Neural cell (in vitro differentiated cells): ENCODE measurements at regions not wholly inside any gene's neighbourhood (a gene's known extent, or its start where the extent isn't known, plus 50 kb on each side); places are given as distances from the start of the nearest gene placed in this dataset.

ENCODE experiments used
- H2AFZ ChIP-seq: fragments of 200-600, 300-800 bp; sonication (generic), shearing (Covaris generic); 2 replicates; pipeline ENCODE4 v1.6.0; 2014; ENCODE audit warnings: low read depth, mild to moderate bottlenecking, antibody characterized with exemption, low read length, moderate library complexity
- H3F3A ChIP-seq: fragments of 200-600 bp; shearing (Covaris generic); 2 replicates; pipeline ENCODE4 v1.6.1; 2016; ENCODE audit warnings: mild to moderate bottlenecking, moderate library complexity, mixed read lengths, antibody characterized with exemption, low read length; ENCODE audit not compliant: insufficient read depth, poor library complexity, severe bottlenecking
- H3K27ac ChIP-seq: fragments of 200-600, 300-800 bp; sonication (generic), shearing (Covaris generic); 2 replicates; pipeline ENCODE4 v1.5.1; 2014; ENCODE audit warnings: mild to moderate bottlenecking, low read length, moderate library complexity
- H3K27me3 ChIP-seq: fragments of 300-800, 200-600 bp; sonication (generic), shearing (Covaris generic); 2 replicates; pipeline ENCODE4 v1.6.0; 2014; ENCODE audit warnings: mild to moderate bottlenecking, low read depth, low read length, moderate library complexity; ENCODE audit not compliant: insufficient read depth
- H3K36me3 ChIP-seq: fragments of 300-800, 200-600 bp; sonication (generic), shearing (Covaris generic); 2 replicates; pipeline ENCODE4 v1.5.1; 2014; ENCODE audit warnings: mild to moderate bottlenecking, antibody characterized with exemption, low read length, moderate library complexity; ENCODE audit not compliant: insufficient read depth
- H3K4me2 ChIP-seq: fragments of 300-800, 200-600 bp; sonication (generic), shearing (Covaris generic); 2 replicates; pipeline ENCODE4 v1.6.0; 2014; ENCODE audit warnings: mild to moderate bottlenecking, low read length
- H3K4me3 ChIP-seq: fragments of 300-800, 200-600 bp; sonication (generic), shearing (Covaris generic); 2 replicates; pipeline ENCODE4 v1.5.1; 2014; ENCODE audit warnings: mild to moderate bottlenecking, low read length, moderate library complexity
- H3K79me2 ChIP-seq: fragments of 200-600 bp; shearing (Covaris generic); replicated peaks from 2 replicates; pipeline ENCODE4 v1.6.0; 2014; ENCODE audit warnings: mild to moderate bottlenecking, low read length, moderate library complexity; ENCODE audit not compliant: insufficient read depth
- H3K9ac ChIP-seq: fragments of 300-800, 200-600 bp; sonication (generic), shearing (Covaris generic); 2 replicates; pipeline ENCODE4 v1.6.1; 2016; ENCODE audit warnings: mild to moderate bottlenecking, low read length, mixed read lengths
- H3K9me2 ChIP-seq: fragments of 200-600 bp; shearing (Covaris generic); 2 replicates; pipeline ENCODE4 v1.6.1; 2016; ENCODE audit warnings: mild to moderate bottlenecking, low read length, mixed read lengths; ENCODE audit not compliant: insufficient read depth
- H3K9me3 ChIP-seq: fragments of 200-600, 300-800 bp; sonication (generic), shearing (Covaris generic); 2 replicates; pipeline ENCODE4 v1.6.1; 2016; ENCODE audit warnings: mild to moderate bottlenecking, mixed run types, low read length, moderate library complexity, mixed read lengths
- H4K20me1 ChIP-seq: fragments of 200-600 bp; shearing (Covaris generic); 2 replicates; pipeline ENCODE4 v1.6.1; 2016; ENCODE audit warnings: mild to moderate bottlenecking, mixed run types; ENCODE audit not compliant: insufficient read depth
- CTCF ChIP-seq: fragments of 450-650 bp; IDR thresholded peaks from 2 replicates; pipeline ENCODE4 v1.5.1; 2014; ENCODE audit warnings: antibody characterized with exemption, mild to moderate bottlenecking, moderate library complexity; ENCODE audit not compliant: poor library complexity, severe bottlenecking
- EZH2 ChIP-seq: fragments of 200-600, 300-800 bp; shearing (Covaris generic), sonication (generic); IDR thresholded peaks from 2 replicates; pipeline ENCODE4 v1.6.1; 2014; ENCODE audit warnings: antibody characterized with exemption, low read length, borderline replicate concordance, mild to moderate bottlenecking; ENCODE audit not compliant: insufficient read depth, poor library complexity, severe bottlenecking
- MXI1 ChIP-seq: fragments of 450-650 bp; conservative IDR thresholded peaks from 2 replicates; pipeline ENCODE4 v1.6.1; 2014; ENCODE audit warnings: antibody characterized with exemption, mild to moderate bottlenecking; ENCODE audit not compliant: poor library complexity, severe bottlenecking
- POLR2AphosphoS5 ChIP-seq: IDR thresholded peaks from 2 replicates; pipeline ENCODE4 v1.6.1; 2012
- RAD21 ChIP-seq: fragments of 450-650 bp; conservative IDR thresholded peaks from 2 replicates; pipeline ENCODE4 v1.6.1; 2014; ENCODE audit warnings: antibody characterized with exemption, mild to moderate bottlenecking, moderate library complexity
- REST ChIP-seq: IDR thresholded peaks from 2 replicates; pipeline ENCODE4 v1.6.1; 2012; ENCODE audit warnings: borderline replicate concordance
- SMC3 ChIP-seq: fragments of 450-650 bp; conservative IDR thresholded peaks from 2 replicates; pipeline ENCODE4 v1.6.1; 2014; ENCODE audit warnings: antibody characterized with exemption, mild to moderate bottlenecking, moderate library complexity; ENCODE audit not compliant: poor library complexity
- TAF1 ChIP-seq: IDR thresholded peaks from 2 replicates; pipeline ENCODE4 v1.6.1; 2012; ENCODE audit warnings: low read depth

GRCh38 chr13:21846605-21847004, 175.7 kb downstream of the FGF9 start:
- Histone ChIP-seq H2AFZ (no peak overlapping the region), H3K79me2 (no peaks in the 10 kb centered on the region), H3K4me3 (no peak overlapping the region), H3K36me3 (no peaks in the 10 kb centered on the region), H3K27ac (no peak overlapping the region), H3K9ac (no peak overlapping the region), H3K4me2 (no peak overlapping the region), H4K20me1 (no peaks in the 10 kb centered on the region), H3K27me3 (no peaks in the 10 kb centered on the region), H3F3A (no peaks in the 10 kb centered on the region), H3K9me2 (no peaks in the 10 kb centered on the region), H3K9me3 (no peaks in the 10 kb centered on the region)
- TF ChIP-seq SMC3 (no peak), TAF1 (no peak), MXI1 (no peak), REST (no peak), POLR2AphosphoS5 (no peak), EZH2 (no peak), RAD21 (no peak), CTCF (no peak)

- H3K27me3 ChIP-seq = no peaks in the 10 kb centered on the region
- H2AFZ ChIP-seq = no peak overlapping the region
- H3K27ac ChIP-seq = no peak overlapping the region
- no peaks in the 10 kb centered on the region for H4K20me1 ChIP-seq
- H3K9ac ChIP-seq = no peak overlapping the region
- H3K9me2 ChIP-seq = no peaks in the 10 kb centered on the region
- H3K4me3 ChIP-seq = no peak overlapping the region
- H3K36me3 ChIP-seq = no peaks in the 10 kb centered on the region
- no peaks in the 10 kb centered on the region for H3K9me3 ChIP-seq
- no peaks in the 10 kb centered on the region for H3F3A ChIP-seq
- H3K4me2 ChIP-seq = no peak overlapping the region
- TF ChIP-seq CTCF = peak; percentile 32
- no peak for TF ChIP-seq POLR2AphosphoS5
- H3K79me2 ChIP-seq = no peaks in the 10 kb centered on the region
Measured at GRCh38 chr13:21849323-21849722, 178.4 kb downstream of the FGF9 start.
